GM12873 (cell line): ENCODE measurements at regions not wholly inside any gene's neighbourhood (a gene's known extent, or its start where the extent isn't known, plus 50 kb on each side); places are given as distances from the start of the nearest gene placed in this dataset.

ENCODE experiments used
- TF ChIP-seq, protein P1 (sequence below): IDR thresholded peaks from 2 replicates; pipeline ENCODE4 v1.5.1; 2012; ENCODE audit warnings: low read depth, mild to moderate bottlenecking, moderate library complexity, low read length, control low read depth; ENCODE audit not compliant: insufficient read depth; ENCODE audit errors: missing control alignments

DNA sequence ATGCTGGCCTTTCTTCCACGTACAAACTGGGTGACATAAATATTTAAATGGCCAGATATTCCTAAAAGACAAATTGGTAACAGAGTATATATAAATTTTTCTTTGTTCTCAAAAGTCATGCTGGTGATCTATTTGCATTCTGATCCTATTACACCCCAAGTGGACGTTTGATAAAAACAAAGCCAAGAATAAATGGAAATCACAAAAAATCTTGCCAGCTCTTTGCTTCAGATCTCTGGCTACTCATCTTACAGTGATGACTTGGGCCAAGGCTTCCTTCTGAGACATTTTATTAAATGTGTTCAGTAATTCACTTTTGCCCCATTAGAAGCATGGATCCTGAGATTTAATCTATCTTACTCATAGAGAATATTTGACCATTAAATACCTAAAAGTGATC, 444.3 kb upstream of the PIK3R1 start:
- TF ChIP-seq, protein P1, sequence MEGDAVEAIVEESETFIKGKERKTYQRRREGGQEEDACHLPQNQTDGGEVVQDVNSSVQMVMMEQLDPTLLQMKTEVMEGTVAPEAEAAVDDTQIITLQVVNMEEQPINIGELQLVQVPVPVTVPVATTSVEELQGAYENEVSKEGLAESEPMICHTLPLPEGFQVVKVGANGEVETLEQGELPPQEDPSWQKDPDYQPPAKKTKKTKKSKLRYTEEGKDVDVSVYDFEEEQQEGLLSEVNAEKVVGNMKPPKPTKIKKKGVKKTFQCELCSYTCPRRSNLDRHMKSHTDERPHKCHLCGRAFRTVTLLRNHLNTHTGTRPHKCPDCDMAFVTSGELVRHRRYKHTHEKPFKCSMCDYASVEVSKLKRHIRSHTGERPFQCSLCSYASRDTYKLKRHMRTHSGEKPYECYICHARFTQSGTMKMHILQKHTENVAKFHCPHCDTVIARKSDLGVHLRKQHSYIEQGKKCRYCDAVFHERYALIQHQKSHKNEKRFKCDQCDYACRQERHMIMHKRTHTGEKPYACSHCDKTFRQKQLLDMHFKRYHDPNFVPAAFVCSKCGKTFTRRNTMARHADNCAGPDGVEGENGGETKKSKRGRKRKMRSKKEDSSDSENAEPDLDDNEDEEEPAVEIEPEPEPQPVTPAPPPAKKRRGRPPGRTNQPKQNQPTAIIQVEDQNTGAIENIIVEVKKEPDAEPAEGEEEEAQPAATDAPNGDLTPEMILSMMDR = no peak

DNA sequence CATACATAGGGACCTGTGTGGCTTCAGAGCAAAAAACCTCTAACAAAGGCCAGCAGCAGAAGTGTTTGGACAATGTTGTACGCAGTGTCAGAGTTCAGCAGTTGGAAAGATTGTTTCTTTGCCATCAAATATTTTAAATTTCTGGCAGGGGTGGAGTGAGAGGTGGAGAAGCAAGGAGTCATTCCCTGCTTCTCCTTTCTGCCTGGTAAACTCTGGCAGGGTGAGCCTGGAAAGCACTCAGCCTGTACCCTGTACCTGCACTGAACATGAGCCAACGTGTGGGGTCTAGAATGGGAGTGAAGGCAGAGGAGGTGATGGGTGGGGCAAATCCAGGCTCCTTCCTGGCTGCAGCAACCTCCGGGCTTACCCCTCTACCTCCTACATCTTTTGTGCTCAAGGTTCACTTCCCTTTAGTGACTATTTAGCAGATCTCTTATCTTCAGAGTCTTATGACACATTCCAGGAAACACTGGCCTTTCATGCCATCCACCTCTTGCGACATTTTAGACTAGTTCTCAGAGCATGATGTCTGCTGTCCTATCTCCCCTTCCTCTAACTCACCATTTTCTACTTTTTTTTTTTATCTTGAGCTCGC, 445.0 kb upstream of the PIK3R1 start:
- TF ChIP-seq, protein P1 = no peak

DNA sequence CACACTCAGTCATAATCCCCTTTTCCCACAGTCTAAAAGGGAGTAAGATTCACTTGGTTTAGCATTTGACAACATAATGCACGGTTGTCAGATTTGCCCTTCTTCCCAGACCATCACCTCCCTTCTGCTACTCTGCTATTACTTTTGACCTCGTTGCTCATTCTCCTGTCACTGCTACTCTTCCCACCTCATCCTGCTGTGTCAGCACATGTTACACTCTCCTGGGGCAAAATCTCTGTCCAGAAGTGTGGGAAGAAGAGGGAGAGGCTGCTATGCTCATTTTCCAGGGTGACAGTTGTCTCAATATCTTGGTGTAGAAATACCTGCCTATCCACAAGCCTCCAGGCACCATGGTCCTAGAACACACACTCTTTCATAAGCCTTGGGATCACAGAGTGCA, 449.9 kb upstream of the PIK3R1 start:
- TF ChIP-seq, protein P1 = no peak

DNA sequence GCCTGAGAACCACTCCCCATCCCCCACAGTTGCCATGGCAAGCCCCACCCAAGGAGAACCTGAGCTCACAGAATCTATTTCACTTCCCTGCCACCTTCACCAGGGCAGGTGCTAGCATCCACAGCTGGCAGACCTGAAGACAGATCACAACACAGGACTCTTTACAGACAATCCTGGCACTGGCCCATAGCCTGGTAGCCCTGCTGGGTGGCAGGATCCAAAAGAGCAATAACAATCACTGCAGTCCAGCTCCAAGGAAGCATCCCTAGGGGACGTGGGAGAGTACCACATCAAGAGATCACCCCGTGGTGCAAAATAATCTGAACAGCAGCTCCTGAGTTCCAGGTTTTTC, 463.2 kb upstream of the PIK3R1 start:
- TF ChIP-seq, protein P1 = no peak

DNA sequence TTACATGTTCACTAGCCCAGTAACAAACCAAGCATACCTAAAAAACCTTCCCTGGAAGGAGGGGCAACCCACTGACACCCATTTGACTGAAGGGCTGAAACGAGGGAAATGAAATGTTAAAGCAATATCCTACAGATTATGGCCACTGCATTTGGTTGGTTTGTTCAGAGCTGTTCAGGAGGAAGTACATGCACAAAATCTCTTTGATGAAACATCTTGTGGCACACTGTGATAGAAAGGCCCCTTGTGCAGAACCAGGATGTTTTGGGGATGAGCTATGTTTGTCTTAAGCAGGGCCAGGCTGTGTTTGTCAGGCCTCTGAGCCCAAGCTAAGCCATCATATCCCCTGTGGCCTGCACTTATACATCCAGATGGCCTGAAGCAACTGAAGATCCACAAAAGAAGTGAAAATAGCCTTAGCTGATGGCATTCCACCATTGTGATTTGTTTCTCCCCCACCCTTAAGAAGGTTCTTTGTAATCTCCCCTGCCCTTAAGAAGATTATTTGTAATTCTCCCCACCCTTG, 467.3 kb upstream of the PIK3R1 start:
- TF ChIP-seq, protein P1 = no peak

DNA sequence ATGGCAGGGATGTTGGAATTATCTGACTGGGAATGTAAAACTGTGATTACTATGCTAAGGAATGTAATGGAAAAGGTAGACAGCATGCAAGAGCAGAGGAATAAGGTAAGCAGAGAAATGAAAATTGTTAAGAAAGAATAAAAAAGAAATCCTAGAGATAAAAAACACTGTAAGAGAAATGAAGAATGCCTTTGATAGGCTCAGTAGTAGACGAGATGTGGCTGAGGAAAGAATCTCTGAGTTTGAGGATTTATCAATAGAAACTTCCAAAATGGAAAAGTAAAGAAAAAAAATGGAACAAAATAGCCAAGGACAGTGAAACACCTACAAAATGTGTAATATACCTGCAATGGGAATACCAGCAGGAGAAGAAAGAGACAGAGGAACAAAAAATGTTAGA, 468.5 kb upstream of the PIK3R1 start:
- TF ChIP-seq, protein P1 = no peak

DNA sequence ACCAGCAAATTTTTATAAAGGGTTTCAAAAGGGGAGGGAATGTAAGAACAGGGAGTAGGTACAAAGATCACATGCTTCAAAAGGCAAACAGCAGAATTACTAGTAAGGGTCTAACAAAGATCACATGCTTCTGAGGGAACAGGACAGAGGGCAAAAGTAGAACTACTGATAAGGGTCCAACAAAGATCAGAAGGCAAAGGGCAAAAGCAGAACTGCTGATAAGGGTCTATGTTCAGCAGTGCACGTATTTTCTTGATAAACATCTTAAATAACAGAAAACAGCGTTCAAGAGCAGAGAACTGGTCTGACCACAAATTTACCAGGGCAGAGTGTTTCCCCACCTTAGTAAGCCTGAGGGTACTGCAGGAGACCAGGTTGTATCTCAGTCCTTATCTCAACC, 469.5 kb upstream of the PIK3R1 start:
- TF ChIP-seq, protein P1 = no peak
